Fibroblast of lung (primary cell): ENCODE measurements at regions not wholly inside any gene's neighbourhood (a gene's known extent, or its start where the extent isn't known, plus 50 kb on each side); places are given as distances from the start of the nearest gene placed in this dataset.

Source experiments
- CTCF ChIP-seq, 2 donors: IDR thresholded peaks in 1 of 2; conservative IDR thresholded peaks in 1 of 2; 1 replicate in 1 of 2; 2 replicates in 1 of 2; pipeline ENCODE4 v1.5.1; 2011 to 2012; ENCODE audit warnings: low read length in 2 of 2, control low read depth in 1 of 2, inconsistent platforms in 1 of 2, low read depth in 1 of 2, mild to moderate bottlenecking in 1 of 2
- EZH2 ChIP-seq: IDR thresholded peaks from 2 replicates; pipeline ENCODE4 v1.5.1; 2012; ENCODE audit warnings: low read length, control low read depth, mild to moderate bottlenecking; ENCODE audit errors: missing control alignments

DNA sequence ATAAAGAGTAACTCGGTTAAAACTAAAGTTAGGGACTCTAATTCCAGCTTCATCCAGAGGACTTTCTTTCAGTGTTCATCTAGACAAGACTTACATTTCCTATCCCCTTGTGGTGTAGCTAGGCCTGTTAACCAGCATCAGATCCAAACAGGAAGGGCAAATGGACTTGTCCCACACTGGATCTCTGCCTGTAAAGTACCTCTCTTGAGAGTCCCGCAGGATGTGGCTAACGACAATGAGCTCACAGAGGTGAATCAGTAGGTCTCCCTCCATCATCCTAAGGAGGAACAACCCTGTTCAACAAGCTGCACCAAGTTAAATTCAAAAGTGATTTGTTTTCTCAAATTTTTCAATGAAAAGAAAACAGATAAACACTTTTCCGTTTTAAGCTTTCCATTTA, 412.3 kb upstream of the RGPD4 start:
- TF ChIP-seq CTCF (conservative IDR thresholded peaks at IDR 0.05 in 1 of 2, IDR thresholded peaks at IDR 0.05 in 1 of 2; ENCODE audit: low read depth in 1 of 2, low read length in 2 of 2) (no peak), EZH2 (no peak)
